SK-N-SH (cell line): ENCODE measurements at regions not wholly inside any gene's neighbourhood (a gene's known extent, or its start where the extent isn't known, plus 50 kb on each side); places are given as distances from the start of the nearest gene placed in this dataset.

Experiments used
- CTCF ChIP-seq: fragments of 200-600 bp; sonication (generic); IDR thresholded peaks from 2 replicates; pipeline ENCODE4 v1.6.1; 2017; ENCODE audit warnings: antibody characterized with exemption, mild to moderate bottlenecking, moderate library complexity
- EZH2phosphoT487 ChIP-seq: fragments of 200-600 bp; sonication (generic); IDR thresholded peaks from 2 replicates; pipeline ENCODE4 v1.6.1; 2017; ENCODE audit warnings: low read depth, mixed run types, mild to moderate bottlenecking, antibody characterized with exemption, moderate library complexity, borderline replicate concordance
- FOSL2 ChIP-seq: IDR thresholded peaks from 2 replicates; pipeline ENCODE4 v1.4.0; 2012; ENCODE audit warnings: low read depth, mild to moderate bottlenecking, moderate library complexity, borderline replicate concordance
- FOXJ3 ChIP-seq: sonication (generic); formaldehyde crosslinking; IDR thresholded peaks from 2 replicates; pipeline ENCODE4 v1.5.1; 2020; ENCODE audit warnings: mild to moderate bottlenecking, missing genetic modification reagents
- JUND ChIP-seq: IDR thresholded peaks from 2 replicates; pipeline ENCODE4 v1.4.0; 2012
- MAX ChIP-seq: IDR thresholded peaks from 2 replicates; pipeline ENCODE4 v1.4.0; 2012; ENCODE audit warnings: low read depth
- MEF2A ChIP-seq: IDR thresholded peaks from 2 replicates; pipeline ENCODE4 v1.4.0; 2012; ENCODE audit warnings: low read depth, borderline replicate concordance
- PBX3 ChIP-seq: IDR thresholded peaks from 2 replicates; pipeline ENCODE4; 2012
- POLR2AphosphoS5 ChIP-seq: IDR thresholded peaks from 2 replicates; pipeline ENCODE4 v1.6.1; 2012; ENCODE audit warnings: low read depth, low read length
- RAD21 ChIP-seq: IDR thresholded peaks from 2 replicates; pipeline ENCODE4 v1.6.1; 2012; ENCODE audit warnings: mild to moderate bottlenecking, low read length
- RCOR1 ChIP-seq: fragments of 150-350 bp; IDR thresholded peaks from 2 replicates; pipeline ENCODE4 v1.6.1; 2017; ENCODE audit warnings: antibody characterized with exemption, low read length
- RFX5 ChIP-seq: IDR thresholded peaks from 2 replicates; pipeline ENCODE4 v1.6.1; 2012; ENCODE audit warnings: mild to moderate bottlenecking, improper control_type of control experiment, low read length
- TCF12 ChIP-seq: IDR thresholded peaks from 2 replicates; pipeline ENCODE4 v1.4.0; 2012
- ZBTB33 ChIP-seq: IDR thresholded peaks from 2 replicates; pipeline ENCODE4 v1.4.0; 2012; ENCODE audit warnings: low read depth, borderline replicate concordance

GRCh38 chr1:100606438-100606837, 68.5 kb downstream of the GPR88 start:
- peak; percentile 76 for TF ChIP-seq RAD21
- TF ChIP-seq MEF2A = no peak
- TF ChIP-seq CTCF = peak; percentile 80
- no peak for TF ChIP-seq POLR2AphosphoS5
- no peak for TF ChIP-seq MAX
- no peak for TF ChIP-seq FOSL2
- no peak for TF ChIP-seq PBX3
- TF ChIP-seq JUND = no peak
- no peak for TF ChIP-seq FOXJ3 (CRISPR knock-in tag)
- TF ChIP-seq RFX5 = no peak
- TF ChIP-seq TCF12 = peak; percentile 50; the same call in 1 of the 2 replicates
- no peak for TF ChIP-seq ZBTB33
- no peak for TF ChIP-seq RCOR1
- no peak for TF ChIP-seq EZH2phosphoT487
